ENCODE measurements at regions not wholly inside any gene's neighbourhood (a gene's known extent, or its start where the extent isn't known, plus 50 kb on each side); places are given as distances from the start of the nearest gene placed in this dataset.
A peak's percentile ranks its signal among the peaks of the same experiment; 100 is the strongest.

DNA sequence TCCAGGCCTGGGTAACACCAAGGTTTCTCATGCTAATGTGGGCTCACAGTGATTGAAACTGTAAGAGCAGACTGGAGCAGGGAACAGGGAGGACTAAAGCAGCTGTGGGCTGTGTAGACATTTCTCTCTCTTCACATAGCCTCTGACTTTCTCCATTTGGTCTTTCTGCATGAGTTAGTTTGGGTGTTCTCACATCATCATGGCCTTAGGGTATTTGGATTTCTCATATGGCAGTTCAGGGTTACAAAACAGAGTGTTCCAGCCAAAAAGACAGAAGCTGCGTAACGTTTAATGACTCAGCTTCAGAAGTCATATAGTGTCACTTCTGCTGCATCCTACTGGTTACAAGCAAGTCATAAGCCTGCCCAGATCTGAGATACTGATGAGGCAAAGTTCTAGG is 52.0 kb upstream of the OSBPL8 start:
- no peak for DNase-seq (ENCODE audit: low read depth in 1 of 2, low spot score in 1 of 2)

GRCh38 chr12:76614364-76614763 is 54.8 kb upstream of the OSBPL8 start:
- DNase-seq (ENCODE audit: low read depth in 1 of 2, low spot score in 1 of 2), result no peak

- no peak for DNase-seq (ENCODE audit: low read depth in 1 of 2, low spot score in 1 of 2)
Observed at GRCh38 chr12:76618031-76618430, 58.5 kb upstream of the OSBPL8 start.

- peak; percentile 22 to 28 for DNase-seq (ENCODE audit: low read depth in 1 of 2, low spot score in 1 of 2)
Observed at GRCh38 chr12:76621582-76622024, 62.0 kb upstream of the OSBPL8 start.

DNA sequence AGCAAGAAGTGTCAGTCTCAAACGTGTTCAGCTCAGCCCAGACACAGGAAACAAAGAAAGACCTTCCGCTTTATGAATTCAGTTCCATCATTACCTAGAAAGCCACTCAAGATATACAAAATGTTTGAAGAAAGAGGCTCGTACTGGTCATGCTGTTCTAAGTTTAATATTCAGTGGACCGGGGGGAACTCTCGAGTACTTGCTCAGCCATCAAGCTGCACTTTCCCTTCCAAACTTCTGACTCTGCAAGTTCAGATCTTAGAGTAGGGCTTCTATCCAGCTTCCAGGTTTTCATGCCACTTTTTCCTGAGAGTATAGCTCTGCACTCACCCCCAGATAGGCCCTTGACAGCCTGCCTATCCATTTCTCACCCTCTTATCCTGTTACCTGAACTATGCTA is 62.8 kb upstream of the OSBPL8 start:
- DNase-seq (ENCODE audit: low read depth in 1 of 2, low spot score in 1 of 2), result no peak

DNA sequence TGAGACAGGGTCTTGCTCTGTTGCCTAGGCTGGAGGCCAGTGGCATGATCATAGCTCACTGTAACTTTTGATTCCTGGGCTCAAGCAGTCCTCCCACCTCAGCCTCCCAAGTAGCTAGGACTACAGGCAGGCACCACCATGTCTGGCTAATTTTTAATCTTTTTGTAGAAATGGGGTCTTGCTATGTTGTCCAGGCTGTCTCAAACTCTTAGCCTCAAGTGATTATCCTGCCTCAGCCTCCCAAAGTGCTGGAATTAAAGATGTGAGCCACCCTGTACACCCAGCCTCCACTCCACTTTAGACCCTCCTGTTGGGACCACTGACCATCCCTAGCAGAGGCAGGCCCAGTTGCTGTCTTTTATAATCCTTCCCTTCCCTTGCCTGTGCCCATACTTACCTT is 63.3 kb upstream of the OSBPL8 start:
- no peak for DNase-seq (ENCODE audit: low read depth in 1 of 2, low spot score in 1 of 2)

- no peak for DNase-seq (ENCODE audit: low read depth in 1 of 2, low spot score in 1 of 2)
Observed at GRCh38 chr12:76623931-76624330, 64.4 kb upstream of the OSBPL8 start.

GRCh38 chr12:76627346-76628135 is 68.0 kb upstream of the OSBPL8 start:
- no peak for DNase-seq (ENCODE audit: low read depth in 1 of 2, low spot score in 1 of 2)

GRCh38 chr12:76628745-76629144 is 69.2 kb upstream of the OSBPL8 start:
- DNase-seq (ENCODE audit: low read depth in 1 of 2, low spot score in 1 of 2), result no peak

GRCh38 chr12:76631741-76632140 is 72.2 kb upstream of the OSBPL8 start:
- DNase-seq (ENCODE audit: low read depth in 1 of 2, low spot score in 1 of 2), result no peak

DNA sequence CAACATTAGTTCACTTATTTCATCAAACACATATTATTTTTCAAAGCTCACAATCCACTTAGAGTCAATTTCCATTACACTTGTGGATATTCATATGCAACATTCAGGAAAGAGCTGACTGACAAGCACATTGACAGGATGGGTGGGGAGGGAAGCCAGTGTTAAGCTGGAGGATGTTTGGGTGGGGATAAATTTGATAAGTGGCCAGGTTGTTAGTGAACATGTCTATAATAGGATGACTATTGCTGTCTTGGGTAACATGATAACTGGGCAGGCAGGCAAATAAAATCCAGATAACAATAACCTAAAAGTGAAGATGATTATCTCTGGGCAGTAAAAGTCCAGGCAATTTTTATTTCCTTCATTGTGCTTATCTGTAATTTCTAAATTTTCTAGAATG is 73.8 kb upstream of the OSBPL8 start:
- DNase-seq (ENCODE audit: low read depth in 1 of 2, low spot score in 1 of 2), result no peak

- no peak for DNase-seq (ENCODE audit: low read depth in 1 of 2, low spot score in 1 of 2)
Observed at GRCh38 chr12:76634133-76634532, 74.6 kb upstream of the OSBPL8 start.

DNA sequence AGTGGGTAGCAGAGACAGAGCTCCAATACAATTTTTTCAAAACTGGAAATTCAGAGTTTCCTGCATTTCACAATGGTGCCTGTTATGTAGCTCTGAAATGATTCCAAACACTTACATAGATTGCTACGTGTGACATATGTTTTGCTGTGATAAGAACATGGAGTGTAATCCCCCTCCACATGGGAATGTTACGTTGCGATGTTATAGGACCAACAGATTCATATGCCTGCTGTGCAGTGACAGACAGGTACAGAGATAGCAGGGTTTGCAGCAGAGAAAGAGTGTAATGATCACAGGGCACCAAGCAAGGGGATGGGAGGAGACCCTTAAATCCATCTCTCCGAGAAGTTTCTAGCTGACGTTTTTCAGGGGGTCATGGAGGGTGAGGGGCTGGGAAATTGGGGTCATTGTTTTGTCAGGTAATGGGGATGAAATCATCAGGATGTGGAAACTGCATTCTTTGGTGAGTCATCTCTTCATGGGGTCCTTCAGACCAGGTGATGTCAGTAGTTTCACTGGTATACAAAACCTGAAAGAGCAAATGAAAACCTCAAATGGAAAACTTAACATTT is 76.6 kb upstream of the OSBPL8 start:
- DNase-seq (ENCODE audit: low read depth in 1 of 2, low spot score in 1 of 2), result no peak

DNA sequence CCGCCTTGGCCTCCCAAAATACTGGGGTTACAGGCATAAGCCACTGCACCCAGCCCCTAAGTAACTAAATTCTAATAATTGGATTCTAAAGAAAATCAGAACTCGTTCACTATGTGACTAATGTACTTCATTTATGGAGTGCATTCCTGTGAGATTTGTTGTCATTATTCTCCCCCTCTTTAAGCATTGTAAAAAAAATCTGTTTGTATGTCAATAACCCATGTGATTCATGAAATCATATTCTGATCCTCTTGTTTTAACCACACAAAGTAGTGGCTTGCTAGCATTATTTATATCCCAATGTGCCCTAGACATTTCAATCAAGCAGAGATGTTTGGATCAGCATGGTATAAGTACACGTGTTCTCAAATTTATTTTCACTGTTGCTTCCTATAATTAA is 78.2 kb upstream of the OSBPL8 start:
- no peak for DNase-seq (ENCODE audit: low read depth in 1 of 2, low spot score in 1 of 2)

DNA sequence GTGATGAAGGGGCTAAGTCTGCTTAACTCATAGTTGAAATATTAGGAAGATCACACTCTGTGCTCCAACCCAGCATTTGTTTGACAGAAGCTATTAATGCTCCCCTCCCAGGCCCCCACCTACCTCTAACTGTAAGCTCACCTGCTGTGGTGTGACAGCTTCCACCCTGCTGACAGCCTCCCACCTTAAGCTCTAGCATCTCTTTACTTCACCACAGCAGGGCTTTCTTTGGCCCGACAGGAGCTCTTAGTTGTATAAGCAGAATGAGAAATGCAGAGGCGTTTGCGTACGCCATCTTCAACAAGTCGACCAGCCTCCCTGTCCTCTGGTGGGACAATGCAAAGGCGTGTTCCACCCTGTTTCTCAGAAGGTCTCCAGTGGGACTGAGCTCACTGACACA is 80.1 kb upstream of the OSBPL8 start:
- DNase-seq (ENCODE audit: low read depth in 1 of 2, low spot score in 1 of 2), result no peak

DNA sequence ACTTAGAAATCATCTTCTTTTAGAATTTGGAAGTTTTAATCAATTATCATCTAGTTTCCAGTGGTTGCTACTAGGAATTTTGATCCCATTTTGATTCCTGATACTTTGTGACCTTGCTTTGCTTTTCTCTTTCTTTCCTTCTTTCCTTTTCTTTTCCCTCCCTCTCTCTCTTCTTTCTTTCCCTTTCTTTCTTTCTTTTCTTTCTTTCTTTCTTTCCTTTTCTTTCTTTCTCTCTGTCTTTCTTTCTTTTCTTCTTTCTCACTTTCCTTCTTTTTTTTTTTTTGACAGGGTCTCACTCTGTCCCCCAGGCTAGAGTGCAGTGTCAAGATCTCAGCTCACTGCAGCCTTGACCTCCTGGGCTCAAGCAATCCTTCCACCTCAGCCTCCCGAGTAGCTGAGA is 81.5 kb upstream of the OSBPL8 start:
- DNase-seq (ENCODE audit: low read depth in 1 of 2, low spot score in 1 of 2), result no peak

GRCh38 chr12:76641961-76642360 is 82.4 kb upstream of the OSBPL8 start:
- DNase-seq (ENCODE audit: low read depth in 1 of 2, low spot score in 1 of 2), result no peak

- no peak for DNase-seq (ENCODE audit: low read depth in 1 of 2, low spot score in 1 of 2)
Observed at GRCh38 chr12:76643438-76643837, 83.9 kb upstream of the OSBPL8 start.

DNA sequence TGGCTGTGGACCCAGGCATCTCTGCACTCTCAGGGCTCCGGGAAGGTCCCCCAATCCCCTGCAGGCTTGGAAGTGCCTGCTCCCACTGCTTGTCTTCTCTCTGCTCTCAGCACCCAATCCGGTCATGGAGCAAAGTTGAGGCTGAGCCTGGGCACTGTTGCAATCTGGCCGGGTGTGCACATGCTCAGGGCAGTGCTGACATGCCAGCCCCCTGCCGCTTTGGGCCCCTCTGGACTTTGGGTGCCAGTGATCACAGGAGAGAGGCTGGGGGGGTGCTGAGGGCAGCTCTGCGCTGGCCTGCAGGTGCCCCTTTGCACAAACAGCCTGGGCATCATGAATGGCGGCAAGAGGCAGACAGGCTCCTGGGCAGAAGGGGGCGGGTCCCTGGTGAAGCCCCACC is 85.4 kb upstream of the OSBPL8 start:
- no peak for DNase-seq (ENCODE audit: low read depth in 1 of 2, low spot score in 1 of 2)

DNA sequence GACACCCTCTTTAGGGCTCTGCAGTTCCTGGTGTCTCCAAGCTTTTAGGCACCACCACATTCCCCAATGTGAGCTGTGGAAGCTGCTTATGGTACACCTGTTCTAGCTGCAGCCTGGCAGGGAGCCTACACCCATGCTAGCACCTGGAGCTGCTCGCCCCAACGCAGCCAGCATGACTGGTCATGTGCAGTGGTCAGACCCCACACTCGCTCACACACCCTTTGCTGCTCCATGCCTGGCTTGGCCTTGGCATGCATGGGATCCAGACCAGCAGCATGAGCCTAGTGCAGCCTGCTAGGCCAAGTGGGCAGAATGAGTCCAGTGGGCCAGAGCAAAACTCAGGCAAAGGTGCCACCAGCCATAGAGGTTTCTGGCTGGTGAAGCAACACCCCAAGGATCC is 86.4 kb upstream of the OSBPL8 start:
- DNase-seq (ENCODE audit: low read depth in 1 of 2, low spot score in 1 of 2), result no peak

GRCh38 chr12:76646366-76646765 is 86.8 kb upstream of the OSBPL8 start:
- DNase-seq (ENCODE audit: low read depth in 1 of 2, low spot score in 1 of 2), result no peak

DNA sequence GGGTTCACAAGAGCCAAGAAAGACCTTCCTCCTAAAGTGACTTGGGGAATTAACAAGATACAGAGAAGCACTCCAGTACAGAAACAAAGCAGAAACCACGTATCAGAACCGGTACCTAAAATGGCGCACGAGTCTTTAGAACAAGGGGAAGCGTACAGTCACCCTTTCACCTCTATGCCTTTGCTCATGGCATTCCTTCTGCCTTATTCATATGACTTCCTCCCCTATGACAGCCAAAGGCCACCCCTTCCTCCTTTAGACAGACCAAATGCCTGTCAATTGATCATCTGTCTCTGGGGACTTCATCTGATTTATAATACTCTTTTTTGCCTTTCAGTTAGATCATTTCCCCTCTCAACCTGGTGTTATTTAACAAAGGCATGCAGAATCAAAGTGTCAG is 89.5 kb upstream of the OSBPL8 start:
- no peak for DNase-seq (ENCODE audit: low read depth in 1 of 2, low spot score in 1 of 2)

GRCh38 chr12:76652402-76652801 is 92.8 kb upstream of the OSBPL8 start:
- no peak for DNase-seq (ENCODE audit: low read depth in 1 of 2, low spot score in 1 of 2)

Measured in stimulated activated CD4-positive, alpha-beta T cell treated with anti-CD3 and anti-CD28 coated beads, Interleukin-15, amount 100 ng/mL, for 1 hour (primary cell).